Body of pancreas (tissue), 4 donors: ENCODE measurements at regions not wholly inside any gene's neighbourhood (a gene's known extent, or its start where the extent isn't known, plus 50 kb on each side); places are given as distances from the start of the nearest gene placed in this dataset.
"Not testable (repeated sequence)": the region's sequence is repeated elsewhere in the genome, so short reads cannot be mapped to it uniquely, and the experiment has no call there.

Experiments
- ATAC-seq: fragments of 150-250 bp; one replicate; pipeline ENCODE4 v1.9.1; 2016
- DNase-seq, 4 donors: peaks; one replicate each; pipeline ENCODE4 v3.0.0-alpha.2; 2019
- H3K27ac ChIP-seq, 4 donors: fragments of 200-600 bp; sonication (generic); 1 replicate in 3 of 4; 2 replicates in 1 of 4; pipeline versions ENCODE4 v1.5.1 to v1.6.1; 2016 to 2019; ENCODE audit warnings: mild to moderate bottlenecking in 1 of 4, mixed read lengths in 1 of 4, moderate library complexity in 1 of 4
- H3K27me3 ChIP-seq, 2 donors: fragments of 200-600 bp; sonication (generic); one replicate each; pipeline ENCODE4 v1.6.0; 2016; ENCODE audit warnings: mild to moderate bottlenecking in 1 of 2
- H3K36me3 ChIP-seq, 2 donors: fragments of 200-600 bp; sonication (generic); replicated peaks in 1 of 2; 2 replicates each; pipeline ENCODE4 v1.5.1; 2016; ENCODE audit warnings: low read depth in 2 of 2; ENCODE audit not compliant: insufficient read depth in 1 of 2
- H3K4me1 ChIP-seq: fragments of 200-600 bp; sonication (generic); one replicate; pipeline ENCODE4 v1.6.0; 2016
- H3K4me3 ChIP-seq, 2 donors: fragments of 200-600 bp; sonication (generic); 1 replicate in 1 of 2; 2 replicates in 1 of 2; pipeline ENCODE4 v1.5.1; 2016 to 2019
- H3K9me3 ChIP-seq, 3 donors: fragments of 200-600 bp; sonication (generic); 1 replicate in 2 of 3; 2 replicates in 1 of 3; pipeline ENCODE4 v1.5.1; 2016
- POLR2A ChIP-seq, 3 donors: fragments of 450-650 bp; IDR thresholded peaks; one replicate each; pipeline ENCODE4 v1.6.1; 2016; ENCODE audit warnings: antibody characterized with exemption in 3 of 3, mild to moderate bottlenecking in 2 of 3
- WGBS, 2 donors: methylation state at CpG; one replicate each; pipeline ENCODE4 v1.1.5; 2017; 5-methylcytosine and 5-hydroxymethylcytosine counted together
- intact Hi-C: fragments of 100-400 bp; cut with DNase I; formaldehyde crosslinking; loops from one replicate; pipeline ENCODE4 v1.15.1; 2023
- TF ChIP-seq, protein P1 (sequence below), 7 experiments: fragments of 450-650 bp in 4 of 7; fragments of 200-600 bp in 3 of 7; sonication (generic) in 3 of 7; IDR thresholded peaks; one replicate each; pipeline ENCODE4 v1.5.1; 2016 to 2019; ENCODE audit warnings: antibody characterized with exemption in 7 of 7

DNA sequence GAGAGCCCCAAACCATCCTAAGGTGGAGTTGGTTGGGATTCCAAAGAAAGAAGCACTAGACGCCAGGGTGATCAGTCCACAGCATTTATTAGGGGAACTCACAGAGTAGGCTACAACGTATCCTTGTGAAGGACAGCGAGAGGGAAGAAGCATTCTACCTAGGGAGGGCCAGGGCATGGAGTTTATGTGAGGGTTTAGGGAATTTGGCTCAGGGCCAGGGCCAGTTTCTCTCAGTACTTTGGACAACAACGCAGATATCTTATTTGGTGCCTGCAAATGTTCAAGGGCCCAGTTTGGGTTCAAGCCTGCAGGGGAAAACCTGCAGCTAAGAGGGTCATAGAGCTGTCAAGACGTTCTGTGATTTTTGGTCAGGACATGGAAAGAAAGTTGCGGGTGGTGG is 73.9 kb upstream of the GJB6 start:
- 81 to 84% methylated on average over 6 of the region's 6 CpGs for WGBS, 2 donors
- Histone ChIP-seq H3K4me1 (peaks cover 7% of the 10 kb centered on the region), H3K9me3 (no peaks in the 10 kb centered on the region), H3K4me3 (no peak overlapping the region), H3K27ac (no peak overlapping the region), H3K27me3 (peaks cover 4 to 9% of the 10 kb centered on the region in 2 donors), H3K36me3 (no peaks in the 10 kb centered on the region)
- TF ChIP-seq POLR2A (IDR thresholded peaks at IDR 0.05): no peak
- TF ChIP-seq, protein P1, sequence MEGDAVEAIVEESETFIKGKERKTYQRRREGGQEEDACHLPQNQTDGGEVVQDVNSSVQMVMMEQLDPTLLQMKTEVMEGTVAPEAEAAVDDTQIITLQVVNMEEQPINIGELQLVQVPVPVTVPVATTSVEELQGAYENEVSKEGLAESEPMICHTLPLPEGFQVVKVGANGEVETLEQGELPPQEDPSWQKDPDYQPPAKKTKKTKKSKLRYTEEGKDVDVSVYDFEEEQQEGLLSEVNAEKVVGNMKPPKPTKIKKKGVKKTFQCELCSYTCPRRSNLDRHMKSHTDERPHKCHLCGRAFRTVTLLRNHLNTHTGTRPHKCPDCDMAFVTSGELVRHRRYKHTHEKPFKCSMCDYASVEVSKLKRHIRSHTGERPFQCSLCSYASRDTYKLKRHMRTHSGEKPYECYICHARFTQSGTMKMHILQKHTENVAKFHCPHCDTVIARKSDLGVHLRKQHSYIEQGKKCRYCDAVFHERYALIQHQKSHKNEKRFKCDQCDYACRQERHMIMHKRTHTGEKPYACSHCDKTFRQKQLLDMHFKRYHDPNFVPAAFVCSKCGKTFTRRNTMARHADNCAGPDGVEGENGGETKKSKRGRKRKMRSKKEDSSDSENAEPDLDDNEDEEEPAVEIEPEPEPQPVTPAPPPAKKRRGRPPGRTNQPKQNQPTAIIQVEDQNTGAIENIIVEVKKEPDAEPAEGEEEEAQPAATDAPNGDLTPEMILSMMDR (IDR thresholded peaks at IDR 0.05): no peak
- no peak for ATAC-seq
- DNase-seq: no peak
- intact Hi-C loops: no loop called here

DNA sequence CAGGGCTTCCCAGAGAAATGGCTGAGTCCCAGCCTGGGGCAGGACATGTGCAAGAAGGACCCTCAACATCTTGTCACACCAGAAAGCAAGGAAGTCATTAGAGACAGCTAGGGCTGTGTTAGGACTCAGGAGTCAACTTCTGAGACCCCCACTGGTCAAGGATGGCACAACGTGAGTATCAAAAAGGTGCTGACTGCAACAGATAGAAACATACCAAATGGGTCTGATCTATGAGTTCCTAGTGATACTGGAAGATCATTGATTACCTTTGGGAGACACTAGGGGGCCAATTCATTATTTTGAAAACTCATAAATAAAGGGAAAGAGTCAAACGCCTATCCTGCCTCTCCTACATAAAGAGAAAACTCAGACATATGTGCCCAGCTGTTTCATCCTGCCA is 73.5 kb upstream of the GJB6 start:
- TF ChIP-seq, protein P1 (IDR thresholded peaks at IDR 0.05): no peak
- TF ChIP-seq POLR2A (IDR thresholded peaks at IDR 0.05): no peak
- Histone ChIP-seq H3K36me3 (no peaks in the 10 kb centered on the region), H3K27me3 (peaks cover 4 to 9% of the 10 kb centered on the region in 2 donors), H3K4me1 (peaks cover 7% of the 10 kb centered on the region), H3K27ac (no peak overlapping the region), H3K4me3 (no peak overlapping the region), H3K9me3 (no peaks in the 10 kb centered on the region)
- 22 to 35% methylated on average over 2 of the region's 2 CpGs for whole genome bisulfite sequencing, 2 donors
- DNase-seq (no peak), ATAC-seq (no peak)
- intact Hi-C loops: no loop called here

DNA sequence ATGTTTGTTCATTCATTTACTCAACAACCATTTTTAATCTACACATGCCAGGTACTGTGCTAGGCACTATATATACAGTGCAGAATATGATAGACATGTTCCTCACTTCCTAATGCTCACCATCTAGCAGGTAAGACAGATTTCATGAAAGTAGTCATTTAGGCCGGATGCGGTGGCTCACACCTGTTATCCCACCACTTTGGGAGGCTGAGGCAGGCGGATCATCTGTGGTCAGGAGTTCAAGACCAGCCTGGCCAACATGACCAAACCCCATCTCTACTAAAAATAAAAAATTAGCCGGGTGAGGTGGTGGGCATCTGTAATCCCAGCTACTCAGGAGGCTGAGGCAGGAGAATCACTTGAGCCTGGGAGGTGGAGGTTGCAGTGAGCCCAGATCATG is 71.9 kb upstream of the GJB6 start:
- H3K9me3 ChIP-seq, DNase-seq, intact Hi-C loops, H3K36me3 ChIP-seq, H3K27ac ChIP-seq, H3K4me1 ChIP-seq, H3K27me3 ChIP-seq, H3K4me3 ChIP-seq, ATAC-seq: not testable (repeated sequence)
- WGBS, 2 donors: 81 to 88% methylated on average over 4 of the region's 4 CpGs

DNA sequence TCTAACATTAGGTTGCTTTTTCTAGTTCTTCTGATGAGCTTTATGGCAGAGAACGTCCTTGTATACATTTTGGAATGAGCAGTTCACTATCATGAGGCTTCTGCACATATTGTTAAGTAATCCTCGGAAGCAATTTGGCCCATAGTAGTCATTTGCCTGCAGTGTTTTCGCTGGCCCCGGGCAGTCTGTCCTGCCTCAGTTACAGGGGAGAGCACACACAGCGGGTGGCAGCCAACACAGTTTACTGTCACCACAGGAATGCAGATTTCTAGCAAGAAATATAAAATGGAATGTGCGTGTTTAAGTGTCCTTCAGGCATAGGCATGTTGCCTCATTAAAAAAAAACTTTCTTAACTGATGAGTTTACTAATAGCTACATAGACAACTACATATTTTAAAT is 71.5 kb upstream of the GJB6 start:
- no peak for ATAC-seq
- peaks cover 4 to 9% of the 10 kb centered on the region in 2 donors for H3K27me3 ChIP-seq
- H3K4me1 ChIP-seq: peaks cover 7% of the 10 kb centered on the region
- H3K4me3 ChIP-seq: no peak overlapping the region
- H3K36me3 ChIP-seq: no peaks in the 10 kb centered on the region
- 76 to 84% methylated on average over 6 of the region's 6 CpGs for WGBS, 2 donors
- intact Hi-C loops: no loop called here
- DNase-seq: no peak
- no peak overlapping the region for H3K27ac ChIP-seq
- TF ChIP-seq, protein P1 (IDR thresholded peaks at IDR 0.05): no peak
- TF ChIP-seq POLR2A (IDR thresholded peaks at IDR 0.05): no peak
- H3K9me3 ChIP-seq: no peaks in the 10 kb centered on the region

DNA sequence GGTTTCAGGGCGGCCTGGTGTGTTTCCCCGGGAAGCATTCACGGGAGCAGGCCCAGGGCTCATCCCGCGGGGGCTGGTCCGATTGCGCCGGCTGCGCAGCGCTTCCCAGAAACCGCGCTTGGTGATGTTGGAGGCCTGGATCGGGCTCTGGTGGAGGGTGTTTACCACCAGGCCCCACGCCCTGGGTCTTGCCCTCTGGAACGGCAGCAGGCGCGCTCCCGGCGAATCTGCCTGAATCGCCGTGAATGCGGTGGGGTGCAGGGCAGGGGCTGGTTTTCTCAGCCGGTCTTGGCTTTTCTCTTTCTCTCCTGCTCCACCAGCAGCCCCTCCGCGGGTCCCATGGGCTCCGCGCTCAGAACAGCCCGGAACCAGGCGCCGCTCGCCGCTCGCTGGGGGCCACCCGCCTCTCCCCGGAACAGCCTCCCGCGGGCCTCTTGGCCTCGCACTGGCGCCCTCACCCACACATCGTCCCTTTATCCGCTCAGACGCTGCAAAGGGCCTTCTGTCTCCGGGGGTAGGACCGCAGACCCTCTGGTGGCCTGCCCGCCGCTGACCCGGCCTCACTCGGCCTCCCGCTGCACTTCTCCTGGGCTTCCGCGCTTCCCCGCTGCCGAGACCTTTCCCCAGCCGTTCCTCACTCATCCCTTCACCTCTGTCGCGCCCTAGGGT is 69.4 kb upstream of the GJB6 start:
- Histone ChIP-seq H3K4me1 (peaks cover 7% of the 10 kb centered on the region), H3K4me3 (no peak overlapping the region), H3K27me3 (peaks cover 0 to 9% of the 10 kb centered on the region in 2 donors), H3K27ac (no peak overlapping the region), H3K9me3 (no peaks in the 10 kb centered on the region), H3K36me3 (no peaks in the 10 kb centered on the region)
- TF ChIP-seq POLR2A (IDR thresholded peaks at IDR 0.05): no peak
- TF ChIP-seq, protein P1 (IDR thresholded peaks at IDR 0.05): no peak
- 22 to 26% methylated on average over 42 to 49 of the region's 56 CpGs for WGBS, 2 donors
- DNase-seq: no peak
- intact Hi-C loops: no loop called here
- no peak for ATAC-seq
